Suprapubic skin (tissue), 4 donors: ENCODE measurements at regions not wholly inside any gene's neighbourhood (a gene's known extent, or its start where the extent isn't known, plus 50 kb on each side); places are given as distances from the start of the nearest gene placed in this dataset.

ENCODE experiments used
- CTCF ChIP-seq, 2 donors: fragments of 200-600 bp in 1 of 2; fragments of 450-650 bp in 1 of 2; sonication (generic) in 1 of 2; IDR thresholded peaks; one replicate each; pipeline ENCODE4 v1.5.1; 2016 to 2019; ENCODE audit warnings: antibody characterized with exemption in 2 of 2, mild to moderate bottlenecking in 1 of 2, moderate library complexity in 1 of 2
- EP300 ChIP-seq: sonication (generic); formaldehyde crosslinking; IDR thresholded peaks from one replicate; pipeline ENCODE4 v1.6.1; 2017; ENCODE audit warnings: antibody characterized with exemption
- POLR2A ChIP-seq, 2 donors: fragments of 450-650 bp; IDR thresholded peaks; one replicate each; pipeline ENCODE4 v1.6.1; 2017; ENCODE audit warnings: antibody characterized with exemption in 2 of 2, mild to moderate bottlenecking in 2 of 2, moderate library complexity in 2 of 2
- POLR2AphosphoS5 ChIP-seq, 3 donors: sonication (generic); formaldehyde crosslinking; IDR thresholded peaks; one replicate each; pipeline ENCODE4 v1.6.1; 2017; ENCODE audit warnings: antibody characterized with exemption in 3 of 3

- TF ChIP-seq CTCF (IDR thresholded peaks at IDR 0.05) (no peak), POLR2A (IDR thresholded peaks at IDR 0.05) (no peak), POLR2AphosphoS5 (IDR thresholded peaks at IDR 0.05) (no peak), EP300 (no peak)
Observed at GRCh38 chr10:121148921-121149320, 297.8 kb downstream of the WDR11 start.
